CD4-positive, alpha-beta T cell treated with Interleukin-6 for 4 hours (primary cell): ENCODE measurements at regions not wholly inside any gene's neighbourhood (a gene's known extent, or its start where the extent isn't known, plus 50 kb on each side); places are given as distances from the start of the nearest gene placed in this dataset.

Experiments
- DNase-seq: peaks from one replicate; pipeline ENCODE4 v3.0.0-alpha.2; 2020; ENCODE audit warnings: mixed read lengths

DNA sequence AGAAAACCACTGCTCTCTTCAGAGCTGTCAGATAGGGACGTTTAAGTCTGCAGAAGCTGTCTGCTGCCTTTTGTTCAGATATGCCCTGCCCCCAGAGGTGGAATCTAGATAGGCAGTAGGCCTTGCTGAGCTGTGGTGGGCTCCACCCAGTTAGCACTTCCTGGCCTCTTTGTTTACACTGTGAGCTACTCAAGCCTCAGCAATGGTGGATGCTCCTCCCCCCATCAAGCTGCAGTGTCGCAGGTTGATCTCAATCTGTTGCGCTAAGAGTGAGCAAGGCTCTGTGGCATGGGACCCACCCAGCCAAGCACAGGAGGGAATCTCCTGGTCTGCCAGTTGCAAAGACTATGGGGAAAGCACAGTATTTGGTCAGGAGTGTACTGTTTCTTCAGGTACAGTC, 59.2 kb upstream of the ZNF641 start:
- peak; percentile 11 for DNase-seq

- DNase-seq, result no peak
Observed at GRCh38 chr12:48413388-48413787, 59.0 kb upstream of the ANP32D start.

DNA sequence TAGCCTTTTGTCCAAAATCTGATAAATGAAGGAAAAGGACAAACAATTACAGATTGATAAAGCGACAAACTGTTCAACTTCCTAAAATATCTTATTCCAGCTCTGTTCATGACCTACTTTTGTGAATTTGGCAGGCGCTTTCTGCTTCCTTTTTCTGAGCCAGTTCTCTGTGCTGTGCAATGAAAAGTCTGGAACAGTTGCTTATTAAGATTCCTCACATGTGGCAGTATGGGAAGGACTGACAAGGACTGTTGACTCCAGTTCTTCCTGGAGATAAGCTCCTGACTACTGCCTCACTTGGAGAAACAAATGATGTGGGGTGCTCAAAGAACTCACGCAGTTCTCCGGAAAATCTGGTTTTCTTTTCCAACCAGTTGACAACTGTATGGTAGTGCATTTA, 58.3 kb upstream of the ANP32D start:
- no peak for DNase-seq

DNA sequence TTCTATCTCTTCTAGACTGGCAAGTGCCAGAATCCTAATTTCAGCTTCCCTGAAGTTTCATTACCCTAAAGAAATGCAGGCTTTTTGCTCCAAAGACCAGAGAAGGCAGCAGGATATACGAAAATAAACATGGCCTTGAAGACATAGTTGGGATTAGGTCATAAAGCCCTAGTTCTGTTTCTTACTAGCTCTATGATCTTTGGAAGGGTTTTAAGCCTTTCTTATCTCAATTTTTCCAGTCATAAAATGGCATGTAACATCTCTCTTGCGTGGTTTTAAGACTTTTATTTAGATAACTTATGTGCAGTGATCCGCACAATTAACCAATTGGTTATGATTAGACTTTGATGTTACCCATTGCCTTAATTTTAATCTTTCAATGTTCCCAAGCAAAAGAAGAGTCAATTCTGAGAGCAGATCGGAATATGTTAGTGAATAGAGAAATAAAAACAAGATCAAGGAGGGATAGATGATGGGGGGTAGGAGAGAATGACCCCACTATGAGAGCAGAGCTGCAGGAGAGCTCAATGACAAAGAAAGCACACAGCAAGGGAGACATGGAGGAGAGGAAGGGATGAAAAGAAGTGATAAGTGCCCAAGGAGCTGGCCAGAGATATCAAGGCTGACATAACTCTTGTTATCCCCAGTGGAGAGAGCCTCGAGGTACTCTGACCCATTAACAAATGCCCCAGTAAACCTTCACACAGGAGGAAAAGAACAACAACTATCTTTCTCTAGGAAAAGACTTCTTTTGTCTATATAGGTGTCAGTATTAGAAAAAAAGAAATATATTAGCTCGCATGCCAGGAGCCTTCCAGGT, 53.0 kb upstream of the ANP32D start:
- no peak for DNase-seq

GRCh38 chr12:48420039-48420775, 52.2 kb upstream of the ANP32D start:
- DNase-seq, result no peak

- no peak for DNase-seq
Observed at GRCh38 chr12:48422060-48422459, 50.3 kb upstream of the ANP32D start.
